ENCODE measurements at regions not wholly inside any gene's neighbourhood (a gene's known extent, or its start where the extent isn't known, plus 50 kb on each side); places are given as distances from the start of the nearest gene placed in this dataset.

DNA sequence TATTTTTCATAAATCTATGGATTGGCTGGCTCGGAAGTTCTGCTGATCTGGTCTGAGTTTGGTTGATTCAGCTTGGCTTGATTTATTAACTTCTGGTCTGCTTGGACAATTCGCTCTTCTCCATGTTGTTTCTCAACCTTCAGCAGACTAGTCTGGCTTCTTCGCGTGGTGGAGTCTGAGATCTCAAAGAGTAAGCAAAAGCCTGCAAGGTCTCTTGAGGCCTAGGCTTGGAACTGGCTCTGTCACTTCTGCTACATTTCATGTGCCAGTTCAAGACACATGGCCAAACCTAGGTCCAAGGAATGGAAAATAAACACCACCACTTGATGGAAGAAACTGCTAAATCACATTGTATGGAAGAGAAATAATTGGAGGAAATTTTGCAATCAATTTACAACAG lies 115.1 kb upstream of the JAG1 start:
- ATAC-seq (ENCODE audit: low read depth) (no peak), DNase-seq (ENCODE audit: low spot score) (no peak)
- Histone ChIP-seq H3K9me3 (ENCODE audit: severe bottlenecking) (no peaks in the 10 kb centered on the region), H3K4me1 (ENCODE audit: insufficient read depth, poor library complexity, severe bottlenecking) (peaks cover 14% of the 10 kb centered on the region), H3K36me3 (ENCODE audit: low read depth) (no peaks in the 10 kb centered on the region), H3K27me3 (ENCODE audit: insufficient read depth, poor library complexity, severe bottlenecking) (no peaks in the 10 kb centered on the region), H3K4me3 (ENCODE audit: severe bottlenecking) (no peak overlapping the region), H3K27ac (ENCODE audit: poor library complexity, severe bottlenecking) (no peak overlapping the region)
- TF ChIP-seq, protein P1, sequence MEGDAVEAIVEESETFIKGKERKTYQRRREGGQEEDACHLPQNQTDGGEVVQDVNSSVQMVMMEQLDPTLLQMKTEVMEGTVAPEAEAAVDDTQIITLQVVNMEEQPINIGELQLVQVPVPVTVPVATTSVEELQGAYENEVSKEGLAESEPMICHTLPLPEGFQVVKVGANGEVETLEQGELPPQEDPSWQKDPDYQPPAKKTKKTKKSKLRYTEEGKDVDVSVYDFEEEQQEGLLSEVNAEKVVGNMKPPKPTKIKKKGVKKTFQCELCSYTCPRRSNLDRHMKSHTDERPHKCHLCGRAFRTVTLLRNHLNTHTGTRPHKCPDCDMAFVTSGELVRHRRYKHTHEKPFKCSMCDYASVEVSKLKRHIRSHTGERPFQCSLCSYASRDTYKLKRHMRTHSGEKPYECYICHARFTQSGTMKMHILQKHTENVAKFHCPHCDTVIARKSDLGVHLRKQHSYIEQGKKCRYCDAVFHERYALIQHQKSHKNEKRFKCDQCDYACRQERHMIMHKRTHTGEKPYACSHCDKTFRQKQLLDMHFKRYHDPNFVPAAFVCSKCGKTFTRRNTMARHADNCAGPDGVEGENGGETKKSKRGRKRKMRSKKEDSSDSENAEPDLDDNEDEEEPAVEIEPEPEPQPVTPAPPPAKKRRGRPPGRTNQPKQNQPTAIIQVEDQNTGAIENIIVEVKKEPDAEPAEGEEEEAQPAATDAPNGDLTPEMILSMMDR (IDR thresholded peaks at IDR 0.05; ENCODE audit: poor library complexity, severe bottlenecking), result no peak

DNA sequence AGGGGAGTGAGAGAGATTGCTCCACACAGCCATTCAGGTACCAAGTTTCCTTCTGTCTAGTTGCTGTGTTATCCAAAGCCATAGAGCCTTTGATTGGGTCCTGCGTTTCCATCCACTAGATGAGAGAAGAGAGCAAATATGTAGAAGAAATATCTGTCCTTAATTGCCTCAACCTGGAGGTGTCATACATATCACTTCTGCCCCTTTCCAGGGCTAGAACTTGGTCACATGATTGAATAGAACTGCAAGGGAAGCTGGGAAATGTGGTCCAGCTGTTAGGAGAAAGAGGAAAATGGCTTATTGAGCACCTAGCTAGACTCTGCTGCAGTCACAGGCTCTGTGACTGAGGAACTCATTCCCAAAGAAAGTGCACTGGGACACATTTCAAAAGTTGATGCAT lies 115.6 kb upstream of the JAG1 start:
- no peak for DNase-seq (ENCODE audit: low spot score)
- peak overlapping the region; percentile 8 for H3K27ac ChIP-seq (ENCODE audit: poor library complexity, severe bottlenecking)
- no peak for ATAC-seq (ENCODE audit: low read depth)

DNA sequence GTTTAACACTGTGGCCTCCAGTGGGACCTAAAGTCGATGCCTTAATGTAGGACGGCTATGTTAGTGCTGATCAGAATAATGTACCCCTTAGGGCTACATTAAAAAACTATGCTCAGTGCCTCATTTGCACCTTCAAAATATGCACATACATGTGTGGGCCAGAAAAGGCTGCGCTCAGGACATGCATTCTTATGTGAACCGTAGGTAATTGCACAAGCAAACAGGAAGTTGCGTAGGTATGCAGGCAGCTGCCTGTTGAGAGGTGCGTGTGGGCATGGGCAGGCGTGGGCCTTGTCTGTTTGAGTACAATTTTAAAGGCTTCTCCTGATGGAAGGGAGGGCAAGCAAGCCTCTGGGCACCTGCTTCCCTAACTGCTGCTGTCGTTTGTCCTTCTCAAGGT lies 116.2 kb upstream of the JAG1 start:
- peak overlapping the region; percentile 8 for H3K27ac ChIP-seq (ENCODE audit: poor library complexity, severe bottlenecking)
- TF ChIP-seq, protein P1 (IDR thresholded peaks at IDR 0.05; ENCODE audit: poor library complexity, severe bottlenecking), result no peak
- no peaks in the 10 kb centered on the region for H3K36me3 ChIP-seq (ENCODE audit: low read depth)
- no peak for DNase-seq (ENCODE audit: low spot score)
- H3K9me3 ChIP-seq (ENCODE audit: severe bottlenecking), result no peaks in the 10 kb centered on the region
- ATAC-seq (ENCODE audit: low read depth), result peak; percentile 86
- no peaks in the 10 kb centered on the region for H3K27me3 ChIP-seq (ENCODE audit: insufficient read depth, poor library complexity, severe bottlenecking)
- H3K4me3 ChIP-seq (ENCODE audit: severe bottlenecking), result no peak overlapping the region
- peaks cover 8% of the 10 kb centered on the region for H3K4me1 ChIP-seq (ENCODE audit: insufficient read depth, poor library complexity, severe bottlenecking)

More for the DNA sequence above, 115.6 kb upstream of the JAG1 start:
- no peaks in the 10 kb centered on the region for H3K27me3 ChIP-seq (ENCODE audit: insufficient read depth, poor library complexity, severe bottlenecking)
- no peak overlapping the region for H3K4me3 ChIP-seq (ENCODE audit: severe bottlenecking)
- peaks cover 14% of the 10 kb centered on the region for H3K4me1 ChIP-seq (ENCODE audit: insufficient read depth, poor library complexity, severe bottlenecking)
- H3K36me3 ChIP-seq (ENCODE audit: low read depth), result no peaks in the 10 kb centered on the region
- TF ChIP-seq, protein P1 (IDR thresholded peaks at IDR 0.05; ENCODE audit: poor library complexity, severe bottlenecking), result no peak
- no peaks in the 10 kb centered on the region for H3K9me3 ChIP-seq (ENCODE audit: severe bottlenecking)

DNA sequence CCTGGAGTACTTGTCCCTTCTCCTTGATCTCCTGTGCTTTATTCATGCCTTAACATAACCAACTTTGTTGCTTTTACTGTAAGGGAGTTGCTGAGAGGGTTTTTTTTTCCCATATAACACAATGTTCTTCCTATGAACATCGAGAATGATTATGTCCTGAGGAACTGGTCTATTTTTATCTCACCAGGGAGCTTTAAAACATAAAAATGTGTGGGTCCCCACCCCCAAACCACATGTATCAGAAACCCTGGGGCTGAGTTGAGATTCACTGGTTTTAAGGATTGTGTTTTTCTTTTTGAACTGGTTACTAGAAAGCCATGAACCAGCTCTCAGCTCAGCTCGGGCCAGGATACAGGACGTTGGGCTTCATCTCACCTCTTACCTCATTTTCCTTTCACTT lies 118.5 kb upstream of the JAG1 start:
- H3K27ac ChIP-seq (ENCODE audit: poor library complexity, severe bottlenecking), result no peak overlapping the region
- TF ChIP-seq, protein P1 (IDR thresholded peaks at IDR 0.05; ENCODE audit: poor library complexity, severe bottlenecking), result no peak
- H3K27me3 ChIP-seq (ENCODE audit: insufficient read depth, poor library complexity, severe bottlenecking), result no peaks in the 10 kb centered on the region
- ATAC-seq (ENCODE audit: low read depth) (no peak), DNase-seq (ENCODE audit: low spot score) (no peak)
- no peaks in the 10 kb centered on the region for H3K36me3 ChIP-seq (ENCODE audit: low read depth)
- no peak overlapping the region for H3K4me3 ChIP-seq (ENCODE audit: severe bottlenecking)
- peaks cover 8% of the 10 kb centered on the region for H3K4me1 ChIP-seq (ENCODE audit: insufficient read depth, poor library complexity, severe bottlenecking)
- no peaks in the 10 kb centered on the region for H3K9me3 ChIP-seq (ENCODE audit: severe bottlenecking)

DNA sequence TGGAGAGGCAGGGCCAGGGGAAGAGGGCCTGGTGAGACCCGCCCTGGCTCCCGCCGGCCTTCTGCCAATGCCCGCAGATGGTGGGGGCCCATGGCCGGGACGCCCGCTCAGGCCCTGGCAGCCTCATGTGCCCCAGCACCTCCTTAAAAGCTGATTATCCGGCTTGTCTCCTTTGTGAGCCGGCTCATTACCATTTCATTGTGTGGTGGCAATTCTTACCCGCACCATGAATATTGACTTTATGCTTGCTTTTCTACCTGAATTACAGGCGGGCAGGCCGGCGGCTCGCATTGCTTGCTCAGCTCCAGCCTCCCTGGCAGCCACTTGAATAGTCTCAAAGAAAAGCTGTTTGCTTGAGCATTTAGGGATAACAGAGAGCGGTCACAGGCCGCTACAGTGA lies 120.0 kb upstream of the JAG1 start:
- no peaks in the 10 kb centered on the region for H3K9me3 ChIP-seq (ENCODE audit: severe bottlenecking)
- TF ChIP-seq, protein P1 (IDR thresholded peaks at IDR 0.05; ENCODE audit: poor library complexity, severe bottlenecking), result no peak
- peaks cover 12% of the 10 kb centered on the region for H3K4me1 ChIP-seq (ENCODE audit: insufficient read depth, poor library complexity, severe bottlenecking)
- no peak overlapping the region for H3K27ac ChIP-seq (ENCODE audit: poor library complexity, severe bottlenecking)
- H3K27me3 ChIP-seq (ENCODE audit: insufficient read depth, poor library complexity, severe bottlenecking), result no peaks in the 10 kb centered on the region
- no peak overlapping the region for H3K4me3 ChIP-seq (ENCODE audit: severe bottlenecking)
- no peaks in the 10 kb centered on the region for H3K36me3 ChIP-seq (ENCODE audit: low read depth)
- ATAC-seq (ENCODE audit: low read depth) (no peak), DNase-seq (ENCODE audit: low spot score) (no peak)

All from RWPE2 (cell line).